Activated naive CD8-positive, alpha-beta T cell treated with anti-CD3 and anti-CD28 coated beads for 36 hours (primary cell): ENCODE measurements at regions not wholly inside any gene's neighbourhood (a gene's known extent, or its start where the extent isn't known, plus 50 kb on each side); places are given as distances from the start of the nearest gene placed in this dataset.

ENCODE experiments used
- DNase-seq: peaks from one replicate; pipeline ENCODE4 v3.0.0; 2021
- H3K27ac Mint-ChIP-seq: one replicate; pipeline ENCODE4 v1.8.0; 2022; ENCODE audit warnings: mild to moderate bottlenecking, moderate library complexity, mixed read lengths
- H3K27me3 Mint-ChIP-seq: one replicate; pipeline ENCODE4 v1.8.0; 2022; ENCODE audit warnings: mild to moderate bottlenecking, mixed read lengths
- H3K36me3 Mint-ChIP-seq: one replicate; pipeline ENCODE4 v1.8.0; 2021; ENCODE audit warnings: mild to moderate bottlenecking, mixed read lengths
- H3K4me1 Mint-ChIP-seq: one replicate; pipeline ENCODE4 v1.8.0; 2021; ENCODE audit warnings: mixed read lengths
- H3K4me3 Mint-ChIP-seq: one replicate; pipeline ENCODE4 v1.8.0; 2022; ENCODE audit warnings: mild to moderate bottlenecking, moderate library complexity, mixed read lengths
- H3K9me3 Mint-ChIP-seq: one replicate; pipeline ENCODE4 v1.8.0; 2022; ENCODE audit warnings: mixed read lengths

DNA sequence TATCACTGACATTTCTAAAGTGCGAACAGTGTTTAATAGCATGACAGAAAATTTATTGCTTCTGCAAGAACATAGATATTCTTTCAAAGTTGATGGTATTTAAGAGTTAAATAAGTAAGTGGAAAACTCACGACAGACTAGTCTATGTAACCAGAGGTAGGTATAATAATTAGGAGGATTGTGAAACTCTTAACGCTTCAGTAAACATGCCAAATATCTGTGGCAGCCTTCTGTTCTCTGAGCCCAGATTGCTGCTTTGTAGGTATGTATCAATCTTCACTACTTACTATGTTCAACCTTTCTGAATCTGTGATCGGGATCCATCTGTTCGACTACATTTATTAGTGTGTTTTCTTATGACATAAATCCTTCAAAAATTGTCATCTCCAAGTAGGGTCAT lies 53.6 kb upstream of the SPANXB1 start:
- no peak overlapping the region for H3K4me3 Mint-ChIP-seq

DNA sequence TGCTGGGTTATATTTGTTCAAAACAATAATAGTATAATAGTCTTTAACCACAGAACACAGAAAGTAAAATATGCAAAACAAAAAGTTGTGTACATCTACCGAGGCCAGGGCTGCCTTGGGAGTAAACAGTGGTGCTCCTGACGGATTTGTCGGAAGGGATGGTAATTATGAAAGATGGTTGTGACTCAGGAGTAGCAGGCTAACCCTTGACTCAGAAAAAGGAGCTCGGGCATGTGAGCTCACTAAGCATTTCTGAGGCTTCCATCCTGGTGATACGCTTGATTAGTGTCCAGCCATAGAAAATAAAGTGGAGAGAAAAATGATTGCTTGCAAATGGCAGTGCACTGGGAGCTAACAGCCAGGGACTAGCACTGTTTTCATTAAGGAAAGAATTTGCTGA lies 53.2 kb upstream of the SPANXB1 start:
- Mint-ChIP-seq H3K27me3 (no peaks in the 10 kb centered on the region), H3K4me3 (no peak overlapping the region), H3K27ac (no peak overlapping the region), H3K4me1 (no peaks in the 10 kb centered on the region), H3K9me3 (peaks cover 1% of the 10 kb centered on the region), H3K36me3 (no peaks in the 10 kb centered on the region)
- no peak for DNase-seq

More for the DNA sequence above, 53.6 kb upstream of the SPANXB1 start:
- Mint-ChIP-seq H3K36me3 (no peaks in the 10 kb centered on the region), H3K4me1 (no peaks in the 10 kb centered on the region), H3K27ac (no peak overlapping the region), H3K9me3 (peaks cover under 1% of the 10 kb centered on the region), H3K27me3 (no peaks in the 10 kb centered on the region)
- DNase-seq, result no peak
